ENCODE measurements at regions not wholly inside any gene's neighbourhood (a gene's known extent, or its start where the extent isn't known, plus 50 kb on each side); places are given as distances from the start of the nearest gene placed in this dataset.

DNA sequence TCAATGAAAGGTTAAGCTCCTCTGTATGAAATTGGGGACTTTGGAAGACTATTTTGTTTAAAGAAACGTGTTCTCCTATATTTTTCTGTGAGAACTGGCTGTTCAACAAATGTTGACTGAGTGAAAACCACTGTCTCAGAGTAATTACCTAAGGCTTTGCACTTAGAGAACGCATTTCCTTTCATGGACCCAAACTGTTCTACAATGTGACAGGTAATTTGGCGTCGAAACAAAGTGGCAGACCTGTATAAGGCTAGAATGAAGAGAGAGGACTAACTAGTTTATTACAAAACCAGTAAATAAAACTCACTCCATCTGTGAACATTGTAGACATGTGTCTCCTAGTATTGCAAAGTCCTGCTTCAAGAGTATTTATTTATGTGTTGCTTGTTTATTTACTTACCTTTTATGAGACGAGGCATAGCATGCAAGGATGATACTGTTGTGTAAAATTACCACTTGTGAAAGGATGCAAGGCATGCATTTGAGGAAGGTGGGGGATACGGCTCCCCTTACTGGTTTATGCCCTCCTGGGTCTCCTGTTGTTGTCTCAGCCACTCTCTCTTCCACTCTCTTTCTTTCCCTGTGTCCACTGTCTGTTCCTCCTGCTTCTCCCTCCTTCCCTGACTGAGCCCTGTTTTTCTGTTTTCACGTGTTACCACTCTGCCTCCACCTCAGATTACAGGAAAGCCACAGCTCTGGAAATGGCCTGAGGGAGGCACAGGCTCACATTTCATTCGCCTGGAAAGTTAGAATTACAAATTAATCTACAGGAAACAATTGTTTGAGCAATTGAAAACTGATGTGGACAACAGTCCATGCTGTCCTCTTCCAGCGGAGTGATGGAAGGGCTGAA is 444.0 kb upstream of the ZNF608 start:
- DNase-seq: no peak
- intact Hi-C loops (cut with DNase I): no loop called here
- peaks cover 1% of the 10 kb centered on the region for H3K9me3 ChIP-seq (ENCODE audit: control insufficient read depth, low read length)
- H3K27ac ChIP-seq (ENCODE audit: low read depth in 1 of 2, low read length in 2 of 2): no peak overlapping the region
- no peak overlapping the region for H3K4me3 ChIP-seq (ENCODE audit: low read length in 2 of 2)
- H3K27me3 ChIP-seq (ENCODE audit: control insufficient read depth in 1 of 2, insufficient read depth in 2 of 2, low read length in 1 of 2): no peaks in the 10 kb centered on the region
- ATAC-seq (ENCODE audit: low FRiP score): no peak
- H3K36me3 ChIP-seq (ENCODE audit: control insufficient read depth in 1 of 2, insufficient read depth in 2 of 2, low read length in 1 of 2): no peaks in the 10 kb centered on the region
- H3K4me1 ChIP-seq (ENCODE audit: control insufficient read depth in 1 of 2, insufficient read depth in 2 of 2, low read length in 2 of 2): no peaks in the 10 kb centered on the region
- 53 to 65% methylated on average over 9 of the region's 9 CpGs for WGBS, 2 donors

- 83 to 93% methylated on average over 6 of the region's 6 CpGs for WGBS, 2 donors
- intact Hi-C loops (cut with DNase I): no loop called here
- Histone ChIP-seq H3K4me3 (ENCODE audit: low read length in 2 of 2) (no peak overlapping the region), H3K27ac (ENCODE audit: low read depth in 1 of 2, low read length in 2 of 2) (no peak overlapping the region), H3K27me3 (ENCODE audit: control insufficient read depth in 1 of 2, insufficient read depth in 2 of 2, low read length in 1 of 2) (no peaks in the 10 kb centered on the region), H3K9me3 (ENCODE audit: control insufficient read depth, low read length) (no peaks in the 10 kb centered on the region), H3K36me3 (ENCODE audit: control insufficient read depth in 1 of 2, insufficient read depth in 2 of 2, low read length in 1 of 2) (no peaks in the 10 kb centered on the region), H3K4me1 (ENCODE audit: control insufficient read depth in 1 of 2, insufficient read depth in 2 of 2, low read length in 2 of 2) (peaks cover 0 to 1% of the 10 kb centered on the region in 2 donors)
- DNase-seq (no peak), ATAC-seq (ENCODE audit: low FRiP score) (no peak)
These were observed 448.4 kb upstream of the ZNF608 start for GRCh38 chr5:125194883-125195282.

DNA sequence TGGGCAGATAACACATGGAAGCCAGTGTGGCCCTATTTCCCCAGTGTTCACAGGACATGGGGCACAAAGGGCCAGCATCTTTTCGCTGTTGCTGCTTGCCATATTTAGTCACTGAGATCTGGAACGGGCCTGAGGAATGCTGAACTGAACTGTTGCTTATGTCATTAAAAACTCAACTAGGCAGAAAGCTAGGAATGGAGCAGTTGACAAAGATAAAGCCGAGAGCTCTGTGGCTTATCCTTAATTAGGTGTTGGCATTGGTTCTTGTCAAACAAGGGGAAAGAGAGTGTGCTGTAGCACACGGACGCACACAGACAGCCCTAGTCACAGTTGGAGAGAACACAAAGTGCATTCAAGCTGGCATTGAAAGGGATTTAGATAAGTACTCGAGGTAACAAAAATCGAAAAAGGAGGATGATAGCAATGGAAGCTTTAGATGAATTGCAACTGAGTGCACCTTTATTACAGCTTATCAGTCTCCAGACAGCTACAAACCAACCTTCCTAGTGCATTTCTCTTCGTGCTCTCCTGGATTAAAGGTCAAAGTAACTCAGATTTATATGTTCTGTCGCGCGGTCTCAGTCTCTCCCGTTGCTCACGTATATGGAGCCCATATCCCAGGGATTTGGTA is 450.2 kb upstream of the ZNF608 start:
- DNase-seq (no peak), ATAC-seq (ENCODE audit: low FRiP score) (no peak)
- Histone ChIP-seq H3K4me3 (ENCODE audit: low read length in 2 of 2) (no peak overlapping the region), H3K27ac (ENCODE audit: low read depth in 1 of 2, low read length in 2 of 2) (no peak overlapping the region), H3K4me1 (ENCODE audit: control insufficient read depth in 1 of 2, insufficient read depth in 2 of 2, low read length in 2 of 2) (peaks cover 0 to 1% of the 10 kb centered on the region in 2 donors), H3K9me3 (ENCODE audit: control insufficient read depth, low read length) (no peaks in the 10 kb centered on the region), H3K36me3 (ENCODE audit: control insufficient read depth in 1 of 2, insufficient read depth in 2 of 2, low read length in 1 of 2) (no peaks in the 10 kb centered on the region), H3K27me3 (ENCODE audit: control insufficient read depth in 1 of 2, insufficient read depth in 2 of 2, low read length in 1 of 2) (no peaks in the 10 kb centered on the region)
- WGBS, 2 donors: 47 to 48% methylated on average over 13 of the region's 13 CpGs
- intact Hi-C loops (cut with DNase I): no loop called here

DNA sequence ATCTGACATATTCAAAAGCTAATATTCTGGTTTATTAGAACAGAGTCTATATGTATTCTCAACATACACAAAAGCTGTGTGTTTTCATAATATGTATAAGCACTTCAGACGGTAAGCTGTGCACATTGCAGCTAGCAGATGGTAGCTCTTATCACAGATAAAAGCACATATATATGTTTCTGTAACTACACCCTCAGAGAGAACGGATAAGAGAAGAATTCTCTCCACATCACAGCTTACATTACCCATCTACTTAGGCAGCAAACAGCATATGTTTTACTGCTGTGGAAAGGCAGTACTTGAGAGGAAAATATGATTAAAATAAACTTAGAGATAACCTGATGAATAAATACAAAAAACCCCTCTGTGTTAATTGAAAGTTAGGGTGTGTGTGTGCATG is 450.9 kb upstream of the ZNF608 start:
- Histone ChIP-seq H3K27ac (ENCODE audit: low read depth in 1 of 2, low read length in 2 of 2) (no peak overlapping the region), H3K4me3 (ENCODE audit: low read length in 2 of 2) (no peak overlapping the region), H3K4me1 (ENCODE audit: control insufficient read depth in 1 of 2, insufficient read depth in 2 of 2, low read length in 2 of 2) (peaks cover 0 to 1% of the 10 kb centered on the region in 2 donors), H3K27me3 (ENCODE audit: control insufficient read depth in 1 of 2, insufficient read depth in 2 of 2, low read length in 1 of 2) (no peaks in the 10 kb centered on the region), H3K9me3 (ENCODE audit: control insufficient read depth, low read length) (no peaks in the 10 kb centered on the region), H3K36me3 (ENCODE audit: control insufficient read depth in 1 of 2, insufficient read depth in 2 of 2, low read length in 1 of 2) (no peaks in the 10 kb centered on the region)
- 91 to 94% methylated on average over 2 of the region's 2 CpGs for WGBS, 2 donors
- no peak for ATAC-seq (ENCODE audit: low FRiP score)
- intact Hi-C loops (cut with DNase I): no loop called here
- no peak for DNase-seq

DNA sequence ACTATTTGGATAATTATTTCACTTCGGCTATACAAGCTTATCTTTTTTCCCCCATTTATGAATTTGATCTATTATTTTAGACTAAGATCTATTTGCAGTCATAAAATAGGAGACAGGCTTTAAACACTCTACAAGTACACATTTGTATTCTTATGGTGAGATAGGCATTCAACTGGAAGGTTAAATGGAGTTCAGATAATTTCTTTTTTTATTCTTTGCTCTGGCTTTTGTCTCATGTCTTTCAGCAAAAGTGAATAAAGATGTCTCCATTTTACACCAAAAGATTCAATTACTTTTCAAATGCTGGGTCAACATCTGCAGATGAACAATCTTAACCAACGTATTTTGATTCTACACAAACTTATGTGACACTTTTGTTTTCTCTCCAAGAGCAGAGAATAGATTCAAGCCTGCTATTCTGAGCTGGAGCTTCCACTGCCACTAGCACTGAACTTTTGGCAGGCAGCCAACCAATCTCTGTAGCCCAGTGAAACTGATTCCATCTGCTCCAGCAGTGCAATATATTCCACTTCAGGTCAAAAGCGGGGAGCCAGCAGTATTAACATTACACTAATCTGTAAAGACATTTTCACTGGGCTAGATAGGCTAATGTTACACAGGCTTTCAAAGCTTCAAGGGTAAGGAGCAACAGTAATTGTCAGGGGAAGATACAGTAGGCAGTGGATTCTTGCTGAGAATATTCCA is 452.0 kb upstream of the ZNF608 start:
- H3K27ac ChIP-seq (ENCODE audit: low read depth in 1 of 2, low read length in 2 of 2): no peak overlapping the region
- peak; percentile 29 for ATAC-seq (ENCODE audit: low FRiP score)

DNA sequence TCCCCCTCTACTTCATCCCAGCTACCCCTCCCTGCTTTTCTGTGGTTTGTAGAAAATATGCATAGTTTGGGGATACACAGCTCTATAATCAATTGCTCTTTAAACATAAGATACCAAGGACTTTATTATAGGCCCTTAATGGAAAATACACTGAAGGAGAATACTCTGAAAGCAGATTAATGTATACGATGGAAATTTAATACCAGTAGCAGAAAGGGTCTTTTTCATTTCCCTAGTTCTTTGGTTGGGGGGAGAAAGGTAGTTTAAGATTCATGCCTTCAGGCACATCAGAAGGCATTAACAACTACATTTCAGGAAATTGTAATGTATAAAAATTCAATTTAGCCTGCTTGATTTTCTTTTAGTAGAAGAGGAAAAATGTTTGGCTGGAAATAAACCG is 452.9 kb upstream of the ZNF608 start:
- Histone ChIP-seq H3K4me3 (ENCODE audit: low read length in 2 of 2) (no peak overlapping the region), H3K27ac (ENCODE audit: low read depth in 1 of 2, low read length in 2 of 2) (no peak overlapping the region), H3K9me3 (ENCODE audit: control insufficient read depth, low read length) (no peaks in the 10 kb centered on the region), H3K4me1 (ENCODE audit: control insufficient read depth in 1 of 2, insufficient read depth in 2 of 2, low read length in 2 of 2) (peaks cover 0 to 1% of the 10 kb centered on the region in 2 donors), H3K27me3 (ENCODE audit: control insufficient read depth in 1 of 2, insufficient read depth in 2 of 2, low read length in 1 of 2) (no peaks in the 10 kb centered on the region), H3K36me3 (ENCODE audit: control insufficient read depth in 1 of 2, insufficient read depth in 2 of 2, low read length in 1 of 2) (no peaks in the 10 kb centered on the region)
- 89 to 90% methylated on average over 2 of the region's 2 CpGs for WGBS, 2 donors
- no peak for DNase-seq
- intact Hi-C loops (cut with DNase I): no loop called here
- no peak for ATAC-seq (ENCODE audit: low FRiP score)

More for the DNA sequence above, 452.0 kb upstream of the ZNF608 start:
- DNase-seq: peak; percentile 68 to 77
- Histone ChIP-seq H3K27me3 (ENCODE audit: control insufficient read depth in 1 of 2, insufficient read depth in 2 of 2, low read length in 1 of 2) (no peaks in the 10 kb centered on the region), H3K36me3 (ENCODE audit: control insufficient read depth in 1 of 2, insufficient read depth in 2 of 2, low read length in 1 of 2) (no peaks in the 10 kb centered on the region), H3K4me3 (ENCODE audit: low read length in 2 of 2) (no peak overlapping the region), H3K4me1 (ENCODE audit: control insufficient read depth in 1 of 2, insufficient read depth in 2 of 2, low read length in 2 of 2) (peaks cover 0 to 1% of the 10 kb centered on the region in 2 donors), H3K9me3 (ENCODE audit: control insufficient read depth, low read length) (no peaks in the 10 kb centered on the region)
- intact Hi-C loops (cut with DNase I): no loop called here
- 41 to 42% methylated on average over 3 of the region's 3 CpGs for WGBS, 2 donors

DNA sequence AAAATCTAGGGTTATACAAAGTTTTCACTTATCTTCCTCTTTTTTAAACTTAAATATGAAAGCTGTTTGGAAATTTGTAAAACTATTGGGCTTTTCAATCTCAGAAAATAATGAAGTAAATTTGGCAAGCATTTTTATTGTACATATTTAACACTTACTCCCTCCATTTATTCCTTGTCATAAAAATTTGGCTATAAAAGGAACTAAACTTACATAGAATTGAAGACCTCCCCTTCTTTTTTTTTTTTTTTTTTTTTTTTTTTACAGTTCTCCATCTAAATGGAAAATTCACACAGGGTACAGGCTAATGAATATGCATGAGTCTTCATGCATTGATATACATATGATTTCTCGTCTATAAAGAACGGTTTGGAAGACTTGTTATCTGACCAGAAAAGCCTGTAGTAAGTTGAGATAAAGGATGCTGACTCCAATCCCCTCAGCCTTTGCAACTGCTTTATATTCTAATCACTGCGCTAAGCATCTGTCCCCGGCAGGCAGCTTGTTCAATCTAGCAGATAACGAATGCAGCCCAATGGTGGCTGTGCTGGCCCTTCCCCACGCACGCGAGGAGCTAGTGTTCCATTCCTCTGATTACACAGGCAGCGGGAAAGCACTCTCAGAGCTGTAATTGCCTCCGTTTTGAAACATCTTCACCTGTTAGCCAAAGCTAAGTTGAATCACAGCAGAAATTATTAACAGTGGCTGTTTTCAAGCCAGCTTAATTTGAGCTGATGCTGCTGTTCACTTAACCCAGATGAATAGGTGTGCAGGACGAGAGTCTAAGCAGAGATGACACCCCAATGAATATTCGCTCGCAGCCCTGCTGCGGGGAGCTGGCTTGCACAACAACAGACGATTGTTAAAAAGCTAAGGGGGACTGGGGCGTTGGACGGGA is 453.8 kb upstream of the ZNF608 start:
- peaks cover 0 to 1% of the 10 kb centered on the region in 2 donors for H3K4me1 ChIP-seq (ENCODE audit: control insufficient read depth in 1 of 2, insufficient read depth in 2 of 2, low read length in 2 of 2)
- intact Hi-C loops (cut with DNase I): no loop called here
- no peaks in the 10 kb centered on the region for H3K36me3 ChIP-seq (ENCODE audit: control insufficient read depth in 1 of 2, insufficient read depth in 2 of 2, low read length in 1 of 2)
- H3K27me3 ChIP-seq (ENCODE audit: control insufficient read depth in 1 of 2, insufficient read depth in 2 of 2, low read length in 1 of 2): no peaks in the 10 kb centered on the region
- no peaks in the 10 kb centered on the region for H3K9me3 ChIP-seq (ENCODE audit: control insufficient read depth, low read length)
- ATAC-seq (ENCODE audit: low FRiP score) (no peak), DNase-seq (no peak)
- H3K4me3 ChIP-seq (ENCODE audit: low read length in 2 of 2): peak overlapping the region; percentile 10 to 16
- H3K27ac ChIP-seq (ENCODE audit: low read depth in 1 of 2, low read length in 2 of 2): no peak overlapping the region
- WGBS, 2 donors: 17 to 31% methylated on average over 17 of the region's 17 CpGs

GRCh38 chr5:125200866-125201373 is 454.5 kb upstream of the ZNF608 start:
- WGBS, 2 donors: 66 to 80% methylated on average over 5 of the region's 5 CpGs
- H3K4me1 ChIP-seq (ENCODE audit: control insufficient read depth in 1 of 2, insufficient read depth in 2 of 2, low read length in 2 of 2): peaks cover 0 to 1% of the 10 kb centered on the region in 2 donors
- no peak overlapping the region for H3K27ac ChIP-seq (ENCODE audit: low read depth in 1 of 2, low read length in 2 of 2)
- DNase-seq (no peak), ATAC-seq (ENCODE audit: low FRiP score) (no peak)
- H3K4me3 ChIP-seq (ENCODE audit: low read length in 2 of 2): peak overlapping the region; percentile 10 to 16
- H3K27me3 ChIP-seq (ENCODE audit: control insufficient read depth in 1 of 2, insufficient read depth in 2 of 2, low read length in 1 of 2): no peaks in the 10 kb centered on the region
- H3K9me3 ChIP-seq (ENCODE audit: control insufficient read depth, low read length): no peaks in the 10 kb centered on the region
- no peaks in the 10 kb centered on the region for H3K36me3 ChIP-seq (ENCODE audit: control insufficient read depth in 1 of 2, insufficient read depth in 2 of 2, low read length in 1 of 2)
- intact Hi-C loops (cut with DNase I): no loop called here
